OCI-LY7 (cell line): ENCODE measurements at regions not wholly inside any gene's neighbourhood (a gene's known extent, or its start where the extent isn't known, plus 50 kb on each side); places are given as distances from the start of the nearest gene placed in this dataset.

Experiments
- BruUV-seq: library from RNA; stranded (reverse); fragments of 400-500 nt; replicated peaks from 2 replicates; lab custom pipeline; 2021; lab: Mats Ljungman, UMichigan
- CTCF ChIA-PET: fragments of 300-600 bp; sonication (Branson Sonifier 250); formaldehyde crosslinking; loops from one replicate; lab custom pipeline; 2022; ENCODE audit warnings: antibody characterized with exemption; ENCODE audit not compliant: unreplicated experiment; lab: Charles Lee
- POLR2A ChIA-PET: fragments of 300-600 bp; sonication (Branson Sonifier 250); formaldehyde crosslinking; loops from one replicate; lab custom pipeline; 2022; ENCODE audit warnings: antibody characterized with exemption; lab: Charles Lee
- DNase-seq: peaks from one replicate; pipeline ENCODE4 v3.0.0-alpha.2; 2015; ENCODE audit warnings: low spot score
- H2AFZ ChIP-seq: fragments of 200-600 bp; sonication (generic), shearing (Covaris generic); 2 replicates; pipeline ENCODE4 v1.6.1; 2014; ENCODE audit warnings: mild to moderate bottlenecking, antibody characterized with exemption, low read length, moderate library complexity
- H3K27ac ChIP-seq: fragments of 200-600 bp; sonication (generic); 2 replicates; pipeline ENCODE4 v1.5.1; 2014; ENCODE audit warnings: mixed run types, low read depth, mild to moderate bottlenecking, moderate library complexity, low read length, inconsistent platforms; ENCODE audit not compliant: poor library complexity, severe bottlenecking
- H3K36me3 ChIP-seq: fragments of 200-600 bp; sonication (generic); 2 replicates; pipeline ENCODE4 v1.6.1; 2014; ENCODE audit warnings: mild to moderate bottlenecking, antibody characterized with exemption, low read length, moderate library complexity, mixed read lengths; ENCODE audit not compliant: insufficient read depth
- H3K4me1 ChIP-seq: fragments of 200-600 bp; sonication (generic); 2 replicates; pipeline ENCODE4 v1.5.1; 2014; ENCODE audit warnings: mild to moderate bottlenecking, low read length; ENCODE audit not compliant: insufficient read depth, poor library complexity, severe bottlenecking
- H3K4me2 ChIP-seq: fragments of 200-600 bp; sonication (generic); 2 replicates; pipeline ENCODE4 v1.6.1; 2014; ENCODE audit warnings: mild to moderate bottlenecking, low read length
- H3K4me3 ChIP-seq: fragments of 200-600 bp; sonication (generic); 2 replicates; pipeline ENCODE4 v1.5.1; 2014; ENCODE audit warnings: mild to moderate bottlenecking, low read depth, low read length; ENCODE audit not compliant: poor library complexity, severe bottlenecking
- H3K79me2 ChIP-seq: fragments of 200-600 bp; sonication (generic); 2 replicates; pipeline ENCODE4 v1.6.1; 2016; ENCODE audit warnings: low read depth, mild to moderate bottlenecking, low read length, moderate library complexity, mixed read lengths; ENCODE audit not compliant: insufficient read depth
- H3K9me2 ChIP-seq: fragments of 200-600 bp; sonication (generic); 2 replicates; pipeline ENCODE4 v1.6.1; 2016; ENCODE audit warnings: mild to moderate bottlenecking, low read length, mixed read lengths; ENCODE audit not compliant: insufficient read depth
- H3K9me3 ChIP-seq: fragments of 200-600 bp; sonication (generic); 2 replicates; pipeline ENCODE4 v1.6.1; 2014; ENCODE audit warnings: mild to moderate bottlenecking, mixed run types, low read length, mixed read lengths
- H4K20me1 ChIP-seq: fragments of 200-600 bp; sonication (generic); 2 replicates; pipeline ENCODE4 v1.6.1; 2014; ENCODE audit warnings: mild to moderate bottlenecking, antibody characterized with exemption, low read length, moderate library complexity, mixed read lengths; ENCODE audit not compliant: insufficient read depth
- CTCF ChIP-seq: fragments of 200-600 bp; sonication (generic); conservative IDR thresholded peaks from 2 replicates; pipeline ENCODE4 v1.5.1; 2014; ENCODE audit warnings: mild to moderate bottlenecking, antibody characterized with exemption, low read length, moderate library complexity, mixed read lengths
- EZH2phosphoT487 ChIP-seq: fragments of 200-600 bp; sonication (generic); IDR thresholded peaks from 2 replicates; pipeline ENCODE4 v1.6.1; 2018; ENCODE audit warnings: low read depth, borderline replicate concordance, mild to moderate bottlenecking, mixed run types, antibody characterized with exemption, low read length, moderate library complexity, mixed read lengths
- intact Hi-C: fragments of 100-400 bp; cut with micrococcal nuclease; formaldehyde crosslinking; loops from one replicate; pipeline ENCODE4 v1.10.0; 2022; ENCODE audit not compliant: unreplicated experiment

DNA sequence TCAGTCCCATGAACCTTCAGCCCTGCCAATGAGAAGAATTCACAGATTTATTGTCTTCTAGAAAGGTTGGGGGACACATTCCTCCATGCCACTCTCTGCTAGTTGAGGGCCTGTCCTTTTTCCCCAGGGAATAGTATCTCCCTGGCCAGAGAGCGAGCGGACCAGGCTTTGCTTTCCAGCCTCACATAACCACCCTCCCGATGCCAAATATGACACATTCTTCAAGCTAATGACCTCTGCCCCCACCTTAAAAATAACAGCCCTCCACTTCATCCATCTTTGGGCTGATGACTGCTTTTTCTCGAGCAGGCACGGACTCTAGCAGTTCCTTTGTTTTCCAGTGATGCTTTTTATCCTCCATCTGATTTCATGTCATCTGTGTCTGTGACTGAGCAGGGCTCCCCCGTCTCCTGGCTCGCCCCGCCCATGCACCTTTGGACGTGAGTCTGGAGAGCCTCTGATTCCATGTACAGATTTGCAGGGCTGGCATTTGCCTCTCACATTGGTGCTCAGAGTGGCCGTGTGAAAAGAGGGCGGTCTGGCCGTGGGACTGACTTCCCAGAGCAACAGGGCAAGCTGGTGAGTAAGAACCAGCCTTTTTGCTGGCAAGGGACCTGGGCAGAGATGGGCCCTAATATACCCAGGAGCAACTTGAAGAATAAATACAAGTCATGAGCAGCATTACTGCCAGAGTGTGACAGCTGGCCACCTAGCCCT is 279.8 kb downstream of the BCOR start:
- no peak overlapping the region for H3K4me3 ChIP-seq
- intact Hi-C loops: loop anchor here (10.0 kb wide), 1 partner anchor 163 kb away; no protein-coding TSS in a partner anchor
- H3K9me3 ChIP-seq: no peaks in the 10 kb centered on the region
- H3K4me1 ChIP-seq: peaks cover 16% of the 10 kb centered on the region
- no TSS peak for BruUV-seq
- H3K4me2 ChIP-seq: no peak overlapping the region
- H4K20me1 ChIP-seq: no peaks in the 10 kb centered on the region
- no peak overlapping the region for H3K27ac ChIP-seq
- H3K79me2 ChIP-seq: no peaks in the 10 kb centered on the region
- TF ChIP-seq CTCF (no peak), EZH2phosphoT487 (no peak)
- no peaks in the 10 kb centered on the region for H3K9me2 ChIP-seq
- H3K36me3 ChIP-seq: no peaks in the 10 kb centered on the region
- no peak overlapping the region for H2AFZ ChIP-seq
- ChIA-PET CTCF (no interaction called here), POLR2A (interaction anchor here (0.6 kb wide), 2 partner anchors 20 to 183 kb away, joined by 3 read pairs; no protein-coding TSS in a partner anchor)
- no peak for DNase-seq

DNA sequence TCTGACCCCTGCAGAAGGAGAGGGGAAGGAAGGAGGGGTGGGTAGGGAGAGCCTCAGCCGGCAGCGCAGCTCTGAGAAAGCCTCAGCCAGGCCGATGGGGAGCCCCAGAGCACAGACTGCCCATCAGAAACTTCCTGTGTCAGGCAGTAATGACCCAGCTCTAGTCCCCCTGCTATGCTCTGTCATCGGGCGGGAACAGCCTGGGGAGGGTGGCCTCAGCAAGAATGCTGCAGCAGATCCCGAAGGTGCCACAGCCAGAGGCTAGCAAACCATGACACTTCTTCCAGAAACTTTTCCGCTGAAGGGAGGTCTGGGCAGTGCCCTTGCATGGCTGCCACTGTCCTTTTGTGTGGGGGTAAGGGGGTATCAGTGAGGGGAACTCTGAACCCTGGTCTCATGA is 279.0 kb downstream of the BCOR start:
- Histone ChIP-seq H4K20me1 (no peaks in the 10 kb centered on the region), H3K4me2 (no peak overlapping the region), H3K4me3 (no peak overlapping the region), H3K9me2 (no peaks in the 10 kb centered on the region), H3K9me3 (no peaks in the 10 kb centered on the region), H3K79me2 (no peaks in the 10 kb centered on the region), H3K27ac (no peak overlapping the region), H3K36me3 (no peaks in the 10 kb centered on the region), H2AFZ (no peak overlapping the region), H3K4me1 (peaks cover 18% of the 10 kb centered on the region)
- no TSS peak for BruUV-seq
- no peak for DNase-seq
- POLR2A ChIA-PET: interaction anchor here (0.6 kb wide), 1 partner anchor 182 kb away, joined by 3 read pairs; no protein-coding TSS in a partner anchor
- CTCF ChIA-PET: no interaction called here
- TF ChIP-seq EZH2phosphoT487: no peak
- no peak for TF ChIP-seq CTCF
- intact Hi-C loops: loop anchor here (10.0 kb wide), 1 partner anchor 164 kb away; no protein-coding TSS in a partner anchor
